Kidney (tissue), 10 donors: ENCODE measurements at regions not wholly inside any gene's neighbourhood (a gene's known extent, or its start where the extent isn't known, plus 50 kb on each side); places are given as distances from the start of the nearest gene placed in this dataset.
A peak's percentile ranks its signal among the peaks of the same experiment; 100 is the strongest.
"Not testable (repeated sequence)": the region's sequence is repeated elsewhere in the genome, so short reads cannot be mapped to it uniquely, and the experiment has no call there.

Source experiments
- DNase-seq, 5 donors: peaks; one replicate each; pipeline ENCODE4 v3.0.0-alpha.2; 2013 to 2020
- FAIRE-seq: peaks from 2 replicates; lab custom pipeline; 2012; peaks lifted over from hg19 to GRCh38; lab: Jason Lieb, UNC
- H3K27ac ChIP-seq, 2 donors: one replicate each; pipeline ENCODE4 v1.7.0; 2013; ENCODE audit warnings: low read depth in 2 of 2, low read length in 2 of 2, inconsistent platforms in 1 of 2
- H3K27me3 ChIP-seq: one replicate; pipeline ENCODE4 v1.7.1; 2013; ENCODE audit warnings: low read length, inconsistent platforms; ENCODE audit not compliant: control insufficient read depth, insufficient read depth
- H3K36me3 ChIP-seq, 3 donors: one replicate each; pipeline versions ENCODE4 v1.7.0 to v1.7.1; 2013; ENCODE audit warnings: low read length in 3 of 3, control low read depth in 1 of 3, inconsistent platforms in 1 of 3; ENCODE audit not compliant: insufficient read depth in 3 of 3, control insufficient read depth in 2 of 3
- H3K4me1 ChIP-seq, 3 donors: one replicate each; pipeline versions ENCODE4 v1.7.0 to v1.7.1; 2013; ENCODE audit warnings: low read length in 3 of 3, inconsistent platforms in 1 of 3, low read depth in 1 of 3; ENCODE audit not compliant: control insufficient read depth in 2 of 3, insufficient read depth in 2 of 3
- H3K4me3 ChIP-seq, 3 donors: one replicate each; pipeline versions ENCODE4 v1.7.0 to v1.8.1; 2013; ENCODE audit warnings: low read length in 3 of 3, control low read depth in 1 of 3, inconsistent platforms in 1 of 3
- H3K9ac ChIP-seq, 3 donors: one replicate each; pipeline versions ENCODE4 v1.7.0 to v1.7.1; 2013; ENCODE audit warnings: low read length in 3 of 3, control low read depth in 1 of 3, inconsistent platforms in 1 of 3
- H3K9me3 ChIP-seq, 3 donors: one replicate each; pipeline versions ENCODE4 v1.7.0 to v1.7.1; 2013; ENCODE audit warnings: low read length in 3 of 3, control low read depth in 1 of 3, inconsistent platforms in 1 of 3; ENCODE audit not compliant: control insufficient read depth in 2 of 3, insufficient read depth in 1 of 3
- intact Hi-C: fragments of 100-400 bp; cut with DNase I; formaldehyde crosslinking; loops from one replicate; pipeline ENCODE4 v1.11.1; 2022
- donor health status: control.
- donor health status: control.
- donor health status: DM: yes; HTN: yes; CAD: no.
- donor health status: Normal renal cell carcinoma (clear cell type).

- H3K36me3 ChIP-seq, H3K9ac ChIP-seq, FAIRE-seq, H3K27me3 ChIP-seq, H3K9me3 ChIP-seq, H3K4me1 ChIP-seq, H3K4me3 ChIP-seq, intact Hi-C loops, H3K27ac ChIP-seq: not testable (repeated sequence)
- DNase-seq = peak in 2 of 5 donors; percentile 0 to 33
These were observed 279.4 kb upstream of the PLGLB2 start for GRCh38 chr2:87468429-87468981.

DNA sequence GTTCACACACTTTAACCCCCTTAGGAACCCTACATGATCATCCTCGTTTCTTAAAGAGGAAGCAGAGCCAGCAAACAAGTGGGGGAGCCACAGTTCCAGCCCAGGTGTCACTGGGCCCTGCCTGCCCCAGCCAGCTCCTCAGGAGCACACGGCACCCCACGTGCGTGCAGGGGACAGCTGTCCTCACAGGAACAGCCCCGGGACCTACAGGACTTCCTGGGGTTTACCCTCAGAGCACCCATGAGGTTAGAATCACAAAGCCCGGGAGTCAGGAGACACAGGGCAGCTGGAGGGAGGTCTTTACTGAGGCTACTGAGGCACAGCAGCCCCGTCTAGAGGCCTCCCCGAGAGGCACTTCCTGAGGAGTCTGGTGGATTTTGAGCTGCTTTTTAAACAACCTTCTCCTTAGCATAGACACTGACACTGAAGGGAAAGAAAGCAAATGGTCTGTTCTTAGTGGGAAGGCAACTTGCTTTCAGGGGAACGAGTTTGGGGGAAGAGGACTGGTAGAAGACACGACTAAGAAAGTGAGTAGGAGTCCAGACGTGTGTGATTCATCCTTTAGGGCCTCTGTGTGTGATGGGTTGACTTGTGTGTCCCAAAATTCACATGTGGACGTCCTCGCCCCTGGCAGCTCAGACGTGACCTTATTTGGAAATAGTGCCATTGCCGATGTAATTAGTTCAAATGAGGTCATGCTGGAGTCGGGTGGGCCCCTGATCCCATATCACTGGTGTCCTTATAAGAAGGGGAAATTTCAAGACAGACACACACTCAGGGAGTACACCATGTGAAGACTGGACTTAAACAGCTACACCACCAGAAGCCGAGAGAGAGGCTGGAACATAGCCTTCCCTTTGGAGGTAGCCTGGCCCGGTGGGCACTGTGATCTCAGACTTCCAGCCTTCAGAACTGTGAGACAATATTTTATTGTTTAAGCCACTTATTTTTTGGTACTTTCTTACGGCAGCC is 278.4 kb upstream of the PLGLB2 start:
- H3K9me3 ChIP-seq, FAIRE-seq, H3K9ac ChIP-seq, H3K4me1 ChIP-seq, H3K27me3 ChIP-seq, H3K36me3 ChIP-seq, H3K27ac ChIP-seq, H3K4me3 ChIP-seq, intact Hi-C loops: not testable (repeated sequence)
- peak in 1 of 5 donors; percentile 28 for DNase-seq

DNA sequence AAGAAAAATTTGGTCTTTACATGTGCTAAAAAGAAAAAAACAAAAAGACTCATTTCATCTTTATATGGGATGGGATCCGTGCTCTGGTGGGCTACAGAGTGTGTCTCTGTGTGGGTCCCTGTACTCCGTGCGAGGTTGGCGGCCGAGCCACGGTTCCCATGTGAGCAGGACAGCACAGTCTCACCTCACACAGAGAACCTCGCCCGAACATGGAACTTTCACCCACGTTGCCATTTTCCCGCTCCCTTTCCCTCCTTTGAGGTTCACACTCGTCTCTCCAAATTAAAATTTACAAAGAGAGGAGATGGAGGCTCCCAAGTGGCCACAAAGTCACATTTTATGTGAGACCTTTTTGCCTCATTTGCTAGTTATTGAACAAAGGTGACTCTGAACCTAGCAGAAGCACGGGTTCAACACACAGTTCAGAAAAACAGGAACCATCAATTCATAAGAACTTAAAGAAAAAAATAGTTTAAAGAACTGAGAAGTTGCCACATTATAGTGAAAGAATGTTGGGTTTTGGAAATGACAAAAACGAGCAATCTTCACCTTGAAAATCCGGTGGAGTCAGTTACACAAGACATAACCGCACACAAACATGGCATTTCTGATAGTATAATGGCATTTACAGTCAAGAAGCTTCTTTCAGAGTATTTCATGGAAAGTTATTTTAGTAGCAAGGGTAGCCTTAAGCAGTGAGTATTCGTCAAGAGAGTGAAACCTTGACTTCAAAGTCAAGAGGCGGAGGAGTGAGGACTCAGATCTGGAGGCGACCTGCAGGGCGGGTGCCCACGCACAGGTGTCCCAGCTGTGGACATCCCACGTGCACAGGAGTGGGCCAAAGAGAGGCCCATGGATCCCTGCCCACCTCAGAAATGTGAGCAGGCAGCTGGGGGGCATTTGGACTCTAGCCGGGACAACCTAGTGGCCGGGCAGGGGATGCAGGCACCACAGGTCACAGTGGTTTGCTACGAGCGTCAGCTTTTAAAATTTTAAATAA is 277.2 kb upstream of the PLGLB2 start:
- intact Hi-C loops, H3K36me3 ChIP-seq, H3K27me3 ChIP-seq, H3K9ac ChIP-seq, H3K27ac ChIP-seq, DNase-seq, FAIRE-seq, H3K9me3 ChIP-seq, H3K4me3 ChIP-seq, H3K4me1 ChIP-seq: not testable (repeated sequence)

GRCh38 chr2:87471478-87471877 is 276.4 kb upstream of the PLGLB2 start:
- FAIRE-seq, H3K36me3 ChIP-seq, H3K4me1 ChIP-seq, H3K27ac ChIP-seq, H3K9me3 ChIP-seq, DNase-seq, intact Hi-C loops, H3K9ac ChIP-seq, H3K4me3 ChIP-seq, H3K27me3 ChIP-seq: not testable (repeated sequence)

GRCh38 chr2:87476223-87476872 is 271.5 kb upstream of the PLGLB2 start:
- intact Hi-C loops = not testable (repeated sequence)

DNA sequence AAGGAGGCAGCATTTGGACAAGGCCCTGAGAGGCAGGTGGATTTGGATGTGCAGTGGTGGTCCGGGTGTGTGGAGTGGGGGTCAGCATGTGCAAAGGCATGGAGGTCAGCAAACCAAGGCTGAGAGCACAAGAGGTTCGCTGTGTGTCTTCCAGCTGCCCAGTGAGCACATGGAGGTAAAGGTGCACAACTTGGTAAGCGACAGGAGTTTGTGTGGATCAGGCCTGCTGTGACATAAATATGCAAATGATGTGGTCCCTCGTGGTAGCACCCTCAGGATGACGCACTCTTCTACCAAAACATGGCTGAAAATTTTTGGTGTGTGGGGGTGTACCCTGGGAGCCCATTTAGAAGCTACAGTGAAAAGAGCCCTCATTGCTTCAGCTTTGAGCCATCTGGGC is 271.0 kb upstream of the PLGLB2 start:
- FAIRE-seq, H3K27me3 ChIP-seq, H3K9me3 ChIP-seq, DNase-seq, H3K4me3 ChIP-seq, intact Hi-C loops, H3K27ac ChIP-seq, H3K9ac ChIP-seq, H3K36me3 ChIP-seq, H3K4me1 ChIP-seq: not testable (repeated sequence)

More at GRCh38 chr2:87476223-87476872, 271.5 kb upstream of the PLGLB2 start:
- H3K27me3 ChIP-seq, H3K4me3 ChIP-seq, H3K36me3 ChIP-seq, H3K9ac ChIP-seq, DNase-seq, H3K4me1 ChIP-seq, FAIRE-seq, H3K27ac ChIP-seq, H3K9me3 ChIP-seq: not testable (repeated sequence)

DNA sequence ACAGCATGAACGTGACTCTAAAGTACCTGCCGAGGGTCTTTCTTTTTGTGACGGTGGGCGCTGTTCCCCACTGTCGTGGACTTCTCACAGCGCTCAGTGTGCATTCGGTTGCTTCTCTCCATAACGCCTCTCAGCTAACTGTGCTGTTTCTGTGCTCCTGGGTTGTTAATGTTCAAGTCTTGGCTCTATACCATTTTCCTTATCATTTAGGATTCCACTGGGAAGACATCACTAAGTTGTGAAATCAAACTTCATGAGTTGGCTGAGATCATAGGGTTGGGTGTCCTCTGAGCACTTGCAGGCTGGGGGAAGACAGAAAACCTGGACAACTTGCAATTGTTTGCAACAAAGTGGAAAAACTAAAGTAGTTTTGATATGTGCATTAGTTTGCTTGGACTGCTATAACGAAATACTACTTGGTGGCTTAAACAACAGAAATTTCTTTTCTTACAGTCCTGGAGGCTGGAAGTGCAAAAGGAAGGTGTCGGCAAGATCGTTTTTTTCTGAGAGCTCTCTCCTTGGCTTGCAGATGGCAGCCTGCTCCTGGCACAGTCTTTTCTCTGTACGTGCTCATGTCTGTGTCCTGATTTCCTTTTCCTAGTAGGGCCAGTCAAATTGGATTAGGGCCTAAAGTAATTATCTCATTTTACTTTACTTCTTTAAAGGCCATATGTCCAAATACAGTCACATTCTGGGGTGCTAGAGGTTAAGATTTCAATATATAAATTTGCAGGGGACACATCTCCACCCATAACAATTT is 270.0 kb upstream of the PLGLB2 start:
- H3K4me1 ChIP-seq, H3K9ac ChIP-seq, FAIRE-seq, H3K4me3 ChIP-seq, DNase-seq, intact Hi-C loops, H3K36me3 ChIP-seq, H3K27ac ChIP-seq, H3K9me3 ChIP-seq, H3K27me3 ChIP-seq: not testable (repeated sequence)
